Neuron (in vitro differentiated cells): ENCODE measurements at regions not wholly inside any gene's neighbourhood (a gene's known extent, or its start where the extent isn't known, plus 50 kb on each side); places are given as distances from the start of the nearest gene placed in this dataset.

Experiments
- H2AFZ ChIP-seq: one replicate; pipeline ENCODE4 v1.6.1; 2013; ENCODE audit warnings: low read depth, mild to moderate bottlenecking, inconsistent platforms, low read length, moderate library complexity
- H3K27me3 ChIP-seq: one replicate; pipeline ENCODE4 v1.6.1; 2013; ENCODE audit warnings: low read length; ENCODE audit not compliant: insufficient read depth
- H3K36me3 ChIP-seq: one replicate; pipeline ENCODE4 v1.6.1; 2013; ENCODE audit warnings: low read length; ENCODE audit not compliant: insufficient read depth
- H3K4me1 ChIP-seq: one replicate; pipeline ENCODE4 v1.6.1; 2013; ENCODE audit warnings: low read length; ENCODE audit not compliant: insufficient read depth
- H3K4me3 ChIP-seq: 2 replicates; pipeline ENCODE4 v1.5.1; 2013; ENCODE audit warnings: mild to moderate bottlenecking, low read length, moderate library complexity
- H3K9me3 ChIP-seq: one replicate; pipeline ENCODE4 v1.6.1; 2013; ENCODE audit warnings: low read length

DNA sequence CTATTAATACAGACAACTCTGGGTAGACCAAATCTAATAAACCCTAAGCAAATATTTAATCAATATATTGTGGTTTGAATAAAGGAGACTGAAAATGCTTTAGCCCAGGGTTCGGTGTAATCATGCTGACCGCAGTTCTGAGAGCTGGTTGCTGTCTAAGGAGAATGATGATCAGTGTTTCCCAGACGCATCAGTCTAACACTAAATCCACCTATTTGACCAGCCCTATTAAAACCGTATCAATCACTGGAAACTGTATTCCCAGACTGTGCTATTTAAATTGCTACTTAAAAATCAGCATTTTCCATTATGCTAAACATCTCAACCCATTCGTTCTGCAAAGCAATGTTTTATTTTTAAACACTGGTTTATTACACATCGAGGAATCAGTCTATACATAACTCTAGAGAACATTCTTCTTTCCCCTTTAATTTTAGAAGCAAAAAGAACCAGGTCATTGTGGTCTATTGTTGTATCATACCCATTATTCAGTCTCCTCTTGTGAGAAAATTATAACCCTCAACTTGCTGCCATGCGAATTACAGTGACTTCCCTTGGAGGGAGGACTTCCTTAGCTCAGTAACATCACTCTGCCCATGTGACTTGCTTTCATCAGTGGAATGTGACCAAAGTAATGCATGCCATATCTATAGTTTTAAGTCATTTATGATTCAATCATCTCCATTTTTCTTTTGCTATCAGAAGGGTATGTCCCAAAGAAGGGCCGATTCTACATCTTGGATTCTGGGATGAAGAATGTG, 515.2 kb upstream of the JAG1 start:
- Histone ChIP-seq H3K36me3 (no peaks in the 10 kb centered on the region), H3K27me3 (no peaks in the 10 kb centered on the region), H2AFZ (no peak overlapping the region), H3K4me3 (no peak overlapping the region), H3K9me3 (no peaks in the 10 kb centered on the region), H3K4me1 (peaks cover 7% of the 10 kb centered on the region)

DNA sequence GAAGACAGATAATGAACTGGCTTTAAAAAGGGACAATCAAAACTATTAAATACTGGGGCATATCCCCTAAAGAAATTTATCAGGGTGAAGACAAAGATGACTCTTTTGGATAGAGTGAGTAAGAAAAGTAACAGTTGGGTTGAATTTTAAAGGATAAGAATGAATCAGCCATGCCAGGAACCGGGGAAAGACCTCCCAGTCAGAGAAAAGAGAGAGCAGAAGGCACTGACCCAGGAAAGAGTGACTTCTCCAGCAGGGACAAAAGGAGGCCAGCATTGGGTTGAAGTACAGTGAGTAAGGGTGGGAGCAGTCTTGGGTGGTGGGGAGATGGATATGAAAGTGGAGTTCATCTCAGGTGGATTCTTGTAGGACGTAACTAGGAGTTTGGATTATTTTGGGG, 516.9 kb upstream of the JAG1 start:
- peaks cover 7% of the 10 kb centered on the region for H3K4me1 ChIP-seq
- H3K27me3 ChIP-seq, result no peaks in the 10 kb centered on the region

DNA sequence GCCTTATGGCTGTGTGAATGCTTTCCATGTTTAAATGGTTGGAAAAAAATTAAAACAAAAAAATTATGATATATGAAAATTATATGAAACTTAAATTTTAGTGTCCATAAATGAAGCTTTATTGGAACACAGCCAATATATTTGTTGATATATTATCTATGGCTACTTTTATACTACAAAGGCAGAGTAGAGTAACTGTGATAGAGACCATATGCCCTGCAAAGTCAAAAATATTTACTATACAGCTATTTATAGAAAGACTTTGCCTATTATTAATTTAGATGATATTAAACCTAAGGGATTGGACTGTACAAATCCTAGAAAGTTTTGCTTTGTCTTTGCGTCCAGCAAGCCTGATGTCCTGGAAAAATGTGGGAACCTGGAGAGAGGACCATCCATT, 518.3 kb upstream of the JAG1 start:
- Histone ChIP-seq H3K27me3 (no peaks in the 10 kb centered on the region), H3K36me3 (no peaks in the 10 kb centered on the region), H3K4me3 (no peak overlapping the region), H3K4me1 (peaks cover 7% of the 10 kb centered on the region), H2AFZ (no peak overlapping the region), H3K9me3 (no peaks in the 10 kb centered on the region)

More for the DNA sequence above, 516.9 kb upstream of the JAG1 start:
- no peak overlapping the region for H3K4me3 ChIP-seq
- H3K36me3 ChIP-seq, result no peaks in the 10 kb centered on the region
- no peak overlapping the region for H2AFZ ChIP-seq
- H3K9me3 ChIP-seq, result no peaks in the 10 kb centered on the region

DNA sequence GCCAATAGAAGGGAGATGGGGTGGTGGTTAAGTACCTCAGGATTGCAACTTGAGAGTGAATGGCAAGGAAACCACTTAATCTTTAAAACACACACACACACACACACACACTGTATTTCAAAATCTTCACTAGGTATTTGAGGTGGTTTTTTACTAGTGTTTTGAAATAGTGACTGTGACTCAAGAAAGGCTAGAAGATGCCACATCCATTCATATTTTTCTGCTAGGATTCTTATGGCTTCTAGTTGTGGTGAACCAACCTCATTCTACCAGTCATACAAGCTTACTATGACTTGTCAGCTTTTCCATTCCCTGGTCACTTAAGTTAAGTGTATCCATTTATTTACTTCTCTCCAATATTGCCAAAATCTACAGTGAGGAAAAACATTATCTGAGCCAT, 519.4 kb upstream of the JAG1 start:
- Histone ChIP-seq H3K9me3 (no peaks in the 10 kb centered on the region), H3K27me3 (no peaks in the 10 kb centered on the region), H3K4me1 (peaks cover 3% of the 10 kb centered on the region), H3K4me3 (no peak overlapping the region), H2AFZ (no peak overlapping the region), H3K36me3 (no peaks in the 10 kb centered on the region)

DNA sequence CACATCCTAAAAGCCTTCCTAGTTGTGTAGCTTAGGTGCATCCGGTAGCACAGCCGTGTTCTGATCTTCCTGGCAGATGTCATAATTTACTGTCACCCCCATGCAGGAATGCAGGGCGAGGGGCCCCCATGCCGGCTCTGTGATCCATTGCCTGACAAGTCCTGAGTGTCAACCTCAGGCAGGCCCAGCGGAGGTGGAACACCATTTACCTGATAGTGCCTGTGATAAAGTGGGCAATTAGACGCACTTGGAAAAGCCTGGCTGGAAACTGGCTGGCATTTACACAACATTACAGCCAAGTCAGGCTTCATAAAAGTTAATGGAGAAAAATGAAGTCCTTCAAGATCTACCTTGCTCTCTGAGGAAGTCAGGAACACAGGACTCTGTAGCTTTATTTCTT, 521.4 kb upstream of the JAG1 start:
- Histone ChIP-seq H2AFZ (no peak overlapping the region), H3K4me3 (no peak overlapping the region), H3K4me1 (peaks cover 7% of the 10 kb centered on the region), H3K9me3 (no peaks in the 10 kb centered on the region), H3K27me3 (no peaks in the 10 kb centered on the region), H3K36me3 (no peaks in the 10 kb centered on the region)

DNA sequence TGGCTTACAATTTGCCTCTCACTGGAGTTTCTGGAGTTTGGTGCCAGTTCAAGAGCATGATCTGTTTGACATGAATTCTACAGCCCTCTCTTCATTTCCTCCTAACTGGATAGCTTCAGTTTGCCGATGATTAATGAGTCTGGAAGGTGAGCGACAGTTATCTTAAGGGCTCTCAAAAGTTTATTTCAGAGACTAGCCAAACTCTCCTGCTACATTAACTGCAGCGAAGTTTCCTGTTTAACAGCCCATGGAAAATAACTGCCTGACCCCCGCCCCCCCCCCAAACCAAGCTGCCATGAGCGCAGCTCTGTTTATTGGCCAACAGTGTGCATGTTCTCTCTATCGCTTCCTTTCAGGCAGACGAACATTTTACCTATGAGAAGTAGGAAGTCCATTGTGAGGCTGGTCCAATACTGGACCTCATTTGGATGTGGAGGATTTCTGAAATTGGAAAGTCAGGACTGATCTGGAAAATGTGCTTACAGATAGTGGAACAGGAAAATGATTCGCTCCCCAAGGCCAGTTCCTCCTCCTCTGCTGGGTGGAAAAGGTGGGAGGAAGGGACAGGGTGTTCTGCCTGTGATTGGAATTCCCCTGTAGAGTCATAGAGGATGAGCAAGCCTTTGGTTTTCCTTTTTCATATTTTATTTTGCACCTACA, 522.2 kb upstream of the JAG1 start:
- H3K36me3 ChIP-seq, result no peaks in the 10 kb centered on the region
- no peak overlapping the region for H3K4me3 ChIP-seq
- peaks cover 7% of the 10 kb centered on the region for H3K4me1 ChIP-seq
- H2AFZ ChIP-seq, result no peak overlapping the region
- H3K9me3 ChIP-seq, result no peaks in the 10 kb centered on the region
- H3K27me3 ChIP-seq, result no peaks in the 10 kb centered on the region

DNA sequence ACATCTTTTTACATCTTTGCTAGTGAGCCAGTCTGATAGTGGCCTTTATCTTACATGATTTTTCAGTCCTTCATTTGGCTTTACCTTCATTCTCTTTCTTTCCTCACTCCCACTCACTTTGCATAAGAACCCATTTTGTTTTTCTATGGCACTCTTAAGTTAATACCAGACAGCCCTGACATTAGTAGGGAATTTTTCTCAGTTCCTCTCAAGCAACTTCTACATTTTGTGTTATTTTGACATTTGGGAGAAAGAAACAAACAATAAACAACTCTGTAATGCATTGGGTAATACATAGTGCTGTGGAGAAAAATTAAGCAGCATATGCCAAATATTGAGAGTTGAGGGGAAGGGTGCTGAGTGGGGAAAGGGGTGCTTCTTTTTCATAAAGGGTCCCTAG, 524.1 kb upstream of the JAG1 start:
- Histone ChIP-seq H3K9me3 (no peaks in the 10 kb centered on the region), H3K4me3 (no peak overlapping the region), H3K4me1 (peaks cover 3% of the 10 kb centered on the region), H2AFZ (no peak overlapping the region), H3K36me3 (no peaks in the 10 kb centered on the region), H3K27me3 (no peaks in the 10 kb centered on the region)

DNA sequence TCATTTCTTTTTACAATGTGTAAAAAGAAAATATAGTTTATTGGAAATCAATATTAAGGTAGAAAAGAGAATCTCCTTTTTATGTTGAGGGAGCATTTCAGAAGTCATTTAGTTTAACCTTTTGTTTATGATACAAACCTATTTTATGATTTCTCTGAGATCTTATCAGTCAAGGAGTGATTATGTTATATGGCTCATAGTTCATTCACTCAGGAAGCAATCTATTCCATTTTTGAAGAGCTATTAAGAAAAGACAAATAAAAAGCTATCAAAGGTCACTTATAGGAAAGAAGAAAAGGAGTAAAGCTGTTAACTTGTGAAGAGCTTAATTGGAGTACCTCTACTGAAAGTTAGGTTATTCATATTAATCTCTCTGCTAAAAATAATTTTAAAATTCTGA, 526.6 kb upstream of the JAG1 start:
- H2AFZ ChIP-seq, result no peak overlapping the region
- no peak overlapping the region for H3K4me3 ChIP-seq
- no peaks in the 10 kb centered on the region for H3K36me3 ChIP-seq
- no peaks in the 10 kb centered on the region for H3K27me3 ChIP-seq
- H3K4me1 ChIP-seq, result peaks cover 3% of the 10 kb centered on the region
- H3K9me3 ChIP-seq, result no peaks in the 10 kb centered on the region

DNA sequence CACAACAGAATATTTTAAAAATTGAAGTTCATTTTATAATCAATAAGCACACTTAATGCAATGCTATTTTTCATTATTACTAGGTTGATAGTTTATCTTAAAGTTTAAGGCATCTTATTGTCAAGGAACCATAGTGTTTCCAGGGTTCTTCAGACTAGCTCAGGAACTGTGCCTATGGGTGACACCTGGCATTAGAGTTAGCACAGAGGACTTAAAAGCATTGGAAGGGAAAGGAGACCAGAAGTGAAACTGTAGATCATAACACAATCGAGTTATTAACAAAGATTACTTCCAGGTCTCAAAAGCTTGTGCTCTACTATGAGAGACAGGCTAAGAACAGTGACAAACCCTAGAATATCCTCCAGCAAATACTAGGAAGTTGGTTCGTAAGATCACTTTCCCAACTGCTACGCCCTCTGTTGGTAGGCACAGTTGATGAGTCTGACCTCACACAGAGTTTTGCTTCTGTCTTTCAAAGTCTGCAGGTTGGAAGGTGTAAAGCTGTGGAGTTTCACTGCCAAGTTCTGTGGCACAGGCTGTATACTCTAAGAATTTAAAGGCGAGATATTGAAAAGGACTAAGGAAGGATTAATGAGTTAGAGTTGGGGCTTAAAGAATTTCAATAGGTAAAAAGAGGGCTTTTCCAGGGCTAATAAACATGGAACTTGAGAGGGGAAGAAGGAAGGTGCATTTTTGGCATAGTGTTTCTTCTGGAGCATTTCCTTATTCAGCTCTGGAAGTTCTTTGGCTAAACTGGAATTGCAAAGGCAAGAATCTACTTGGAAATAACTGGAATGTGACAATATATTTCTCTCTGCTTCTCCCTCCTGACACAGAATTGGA, 531.3 kb upstream of the JAG1 start:
- no peaks in the 10 kb centered on the region for H3K27me3 ChIP-seq
- H3K9me3 ChIP-seq, result no peaks in the 10 kb centered on the region
- no peak overlapping the region for H2AFZ ChIP-seq
- no peak overlapping the region for H3K4me3 ChIP-seq
- no peaks in the 10 kb centered on the region for H3K36me3 ChIP-seq
- H3K4me1 ChIP-seq, result no peaks in the 10 kb centered on the region

DNA sequence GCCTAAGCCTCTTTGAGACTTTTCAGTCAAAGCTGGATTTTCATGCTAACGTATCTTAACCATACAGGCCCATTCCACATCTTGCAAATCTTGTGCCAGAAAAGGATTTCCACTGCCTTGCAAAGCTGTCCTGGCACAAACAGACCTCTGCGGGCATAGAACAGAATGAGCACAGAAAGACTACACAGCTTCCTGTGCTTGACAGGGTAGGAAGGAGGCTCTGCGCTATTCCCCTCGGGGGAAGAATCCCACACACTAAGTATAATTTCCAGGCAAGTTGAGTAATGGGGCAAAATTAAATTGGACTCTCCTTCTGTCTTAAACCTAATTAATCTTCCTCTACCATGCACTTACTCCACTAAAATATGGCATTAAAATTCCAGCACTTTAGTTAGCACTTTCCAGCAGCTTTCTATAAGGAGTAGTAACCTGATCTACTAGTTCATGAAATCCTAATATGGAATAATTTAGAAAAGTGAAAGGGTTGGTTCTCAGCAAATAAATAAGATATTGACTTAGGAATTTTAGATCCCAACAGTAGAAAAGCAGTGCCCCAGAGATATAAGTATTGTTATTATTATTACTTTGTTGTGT, 532.1 kb upstream of the JAG1 start:
- Histone ChIP-seq H2AFZ (no peak overlapping the region), H3K36me3 (no peaks in the 10 kb centered on the region), H3K4me3 (no peak overlapping the region), H3K27me3 (no peaks in the 10 kb centered on the region), H3K4me1 (no peaks in the 10 kb centered on the region), H3K9me3 (no peaks in the 10 kb centered on the region)

DNA sequence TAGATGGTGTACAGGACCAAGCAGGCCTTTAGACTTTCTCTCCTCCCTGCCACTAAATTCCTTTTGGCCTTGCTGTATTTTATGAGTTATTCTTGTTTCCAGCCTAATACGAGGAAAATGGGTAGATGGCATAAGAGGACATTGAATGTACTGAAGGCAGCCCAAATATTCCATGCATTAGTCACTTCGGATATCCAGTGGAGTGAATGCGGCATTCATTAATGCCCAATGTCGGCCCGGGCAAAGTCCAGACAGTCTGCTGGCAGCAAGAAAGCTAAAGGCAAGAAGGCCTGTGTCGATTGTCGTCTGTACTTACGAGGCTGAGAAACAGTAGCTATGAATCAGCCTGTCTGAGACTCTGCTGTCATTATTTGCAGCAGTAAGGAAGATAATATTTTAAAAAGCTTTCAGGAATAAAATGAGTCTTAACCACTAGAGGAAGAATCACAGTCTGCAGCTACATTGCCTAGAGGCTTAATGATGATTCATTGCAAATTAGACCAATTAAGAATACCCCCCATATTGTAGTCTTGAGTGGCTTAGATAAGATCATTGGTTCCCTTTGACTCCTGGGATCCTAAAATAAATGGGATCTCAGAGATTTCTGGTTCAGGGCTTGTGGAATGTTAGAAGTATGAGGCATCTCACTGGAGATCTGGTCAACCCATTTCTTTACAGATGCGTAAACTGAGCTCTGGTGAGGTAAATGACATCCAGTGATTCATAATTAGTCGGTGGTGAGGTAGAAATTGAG, 534.1 kb upstream of the JAG1 start:
- no peak overlapping the region for H2AFZ ChIP-seq
- H3K4me1 ChIP-seq, result no peaks in the 10 kb centered on the region
- H3K27me3 ChIP-seq, result no peaks in the 10 kb centered on the region
- H3K9me3 ChIP-seq, result no peaks in the 10 kb centered on the region
- no peaks in the 10 kb centered on the region for H3K36me3 ChIP-seq
- no peak overlapping the region for H3K4me3 ChIP-seq

DNA sequence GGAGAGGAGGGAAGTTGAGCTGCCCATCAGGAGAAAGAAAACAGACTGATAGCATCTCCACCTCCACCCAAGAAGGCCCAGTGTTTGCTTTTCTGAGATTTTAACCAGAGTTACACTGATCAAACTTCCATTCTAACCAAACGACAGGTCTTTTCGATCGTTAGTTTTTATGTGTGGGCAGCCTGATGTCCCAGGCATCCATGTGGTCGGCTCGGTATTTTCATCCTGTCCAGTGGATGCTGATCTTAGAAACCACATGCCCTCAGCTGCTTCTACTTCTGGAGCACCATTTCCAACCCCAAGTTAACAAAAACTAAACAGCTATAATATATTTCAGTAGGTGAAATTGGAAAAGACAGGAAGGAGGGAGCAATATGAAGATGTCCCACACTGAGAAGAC, 536.8 kb upstream of the JAG1 start:
- H3K27me3 ChIP-seq, result no peaks in the 10 kb centered on the region
- H3K4me3 ChIP-seq, result no peak overlapping the region
- no peak overlapping the region for H2AFZ ChIP-seq
- H3K36me3 ChIP-seq, result no peaks in the 10 kb centered on the region
- H3K4me1 ChIP-seq, result peaks cover 12% of the 10 kb centered on the region
- no peaks in the 10 kb centered on the region for H3K9me3 ChIP-seq
